Cardiac muscle cell (in vitro differentiated cells and primary cell): ENCODE measurements at regions not wholly inside any gene's neighbourhood (a gene's known extent, or its start where the extent isn't known, plus 50 kb on each side); places are given as distances from the start of the nearest gene placed in this dataset.

ENCODE experiments used
- DNase-seq, 2 donors: peaks; one replicate each; pipeline versions ENCODE4 v3.0.0 to v3.0.0-alpha.2; 2010 to 2017; ENCODE audit warnings: low read depth in 1 of 2, low spot score in 1 of 2
- H3K27ac ChIP-seq: fragments of 200-600 bp; sonication (generic); 2 replicates; pipeline ENCODE4 v1.5.1; 2016
- H3K27me3 ChIP-seq: fragments of 200-600 bp; sonication (generic); 2 replicates; pipeline ENCODE4 v1.6.0; 2016; ENCODE audit warnings: control low read depth
- H3K36me3 ChIP-seq: fragments of 200-600 bp; sonication (generic); 2 replicates; pipeline ENCODE4 v1.5.1; 2016; ENCODE audit warnings: control low read depth
- H3K4me1 ChIP-seq: fragments of 200-600 bp; sonication (generic); 2 replicates; pipeline ENCODE4 v1.8.1; 2017; ENCODE audit warnings: low read depth, mild to moderate bottlenecking, mixed run types
- H3K4me3 ChIP-seq: fragments of 200-600 bp; sonication (generic); 2 replicates; pipeline ENCODE4 v1.5.1; 2016; ENCODE audit warnings: mild to moderate bottlenecking
- H3K9me3 ChIP-seq: fragments of 200-600 bp; sonication (generic); 2 replicates; pipeline ENCODE4 v1.5.1; 2017; ENCODE audit warnings: low read depth, mild to moderate bottlenecking, control low read depth
- CTCF ChIP-seq: IDR thresholded peaks from 2 replicates; pipeline ENCODE4 v1.5.1; 2012; ENCODE audit warnings: low read depth, mild to moderate bottlenecking, low read length

GRCh38 chr5:130710596-130710995 lies 454.5 kb downstream of the HINT1 start:
- H3K4me1 ChIP-seq: no peaks in the 10 kb centered on the region
- no peak for TF ChIP-seq CTCF
- no peaks in the 10 kb centered on the region for H3K9me3 ChIP-seq
- H3K27me3 ChIP-seq: no peaks in the 10 kb centered on the region
- DNase-seq: peak in 1 of 2 donors; percentile 68
- H3K36me3 ChIP-seq: no peaks in the 10 kb centered on the region
- no peak overlapping the region for H3K4me3 ChIP-seq
- no peak overlapping the region for H3K27ac ChIP-seq

GRCh38 chr5:130708754-130709153 lies 456.3 kb downstream of the HINT1 start:
- H3K9me3 ChIP-seq: no peaks in the 10 kb centered on the region
- no peak for TF ChIP-seq CTCF
- H3K36me3 ChIP-seq: no peaks in the 10 kb centered on the region
- H3K4me1 ChIP-seq: no peaks in the 10 kb centered on the region
- no peak overlapping the region for H3K27ac ChIP-seq
- no peak overlapping the region for H3K4me3 ChIP-seq
- H3K27me3 ChIP-seq: no peaks in the 10 kb centered on the region
- peak in 1 of 2 donors; percentile 36 for DNase-seq

- DNase-seq: no peak
Measured at GRCh38 chr5:130706696-130707095, 458.4 kb downstream of the HINT1 start.

GRCh38 chr5:130705368-130705767 lies 459.7 kb downstream of the HINT1 start:
- H3K36me3 ChIP-seq: no peaks in the 10 kb centered on the region
- no peak for TF ChIP-seq CTCF
- no peak for DNase-seq
- H3K4me3 ChIP-seq: no peak overlapping the region
- no peaks in the 10 kb centered on the region for H3K27me3 ChIP-seq
- H3K9me3 ChIP-seq: no peaks in the 10 kb centered on the region
- H3K27ac ChIP-seq: no peak overlapping the region
- no peaks in the 10 kb centered on the region for H3K4me1 ChIP-seq

More at GRCh38 chr5:130706696-130707095, 458.4 kb downstream of the HINT1 start:
- Histone ChIP-seq H3K36me3 (no peaks in the 10 kb centered on the region), H3K4me3 (no peak overlapping the region), H3K4me1 (no peaks in the 10 kb centered on the region), H3K9me3 (no peaks in the 10 kb centered on the region), H3K27ac (no peak overlapping the region), H3K27me3 (no peaks in the 10 kb centered on the region)
- no peak for TF ChIP-seq CTCF

- Histone ChIP-seq H3K27ac (no peak overlapping the region), H3K27me3 (no peaks in the 10 kb centered on the region), H3K9me3 (no peaks in the 10 kb centered on the region), H3K4me1 (peaks cover 11% of the 10 kb centered on the region), H3K36me3 (no peaks in the 10 kb centered on the region), H3K4me3 (no peak overlapping the region)
- no peak for TF ChIP-seq CTCF
- no peak for DNase-seq
Measured at GRCh38 chr5:130693509-130693908, 471.5 kb downstream of the HINT1 start.

- no peak for TF ChIP-seq CTCF
- Histone ChIP-seq H3K27ac (peak overlapping the region; percentile 70), H3K4me1 (peaks cover 11% of the 10 kb centered on the region), H3K4me3 (no peak overlapping the region), H3K27me3 (no peaks in the 10 kb centered on the region), H3K36me3 (no peaks in the 10 kb centered on the region), H3K9me3 (no peaks in the 10 kb centered on the region)
- peak; percentile 4 to 13 for DNase-seq
Measured at GRCh38 chr5:130692770-130693169, 472.3 kb downstream of the HINT1 start.
